Thyroid gland (tissue), 4 donors: ENCODE measurements at regions not wholly inside any gene's neighbourhood (a gene's known extent, or its start where the extent isn't known, plus 50 kb on each side); places are given as distances from the start of the nearest gene placed in this dataset.

ENCODE experiments used
- DNase-seq, 2 donors: peaks; one replicate each; pipeline ENCODE4 v3.0.0-alpha.2; 2019
- H3K27ac ChIP-seq, 3 donors: fragments of 200-600 bp; sonication (generic); 1 replicate in 2 of 3; 2 replicates in 1 of 3; pipeline ENCODE4 v1.5.1; 2016 to 2019; ENCODE audit warnings: mild to moderate bottlenecking in 1 of 3, moderate library complexity in 1 of 3
- H3K27me3 ChIP-seq: fragments of 200-600 bp; sonication (generic); one replicate; pipeline ENCODE4 v1.5.1; 2019
- H3K36me3 ChIP-seq, 2 donors: fragments of 200-600 bp; sonication (generic); one replicate each; pipeline ENCODE4 v1.5.1; 2016 to 2019
- H3K4me1 ChIP-seq, 2 donors: fragments of 200-600 bp; sonication (generic); one replicate each; pipeline ENCODE4 v1.5.1; 2017 to 2019
- H3K4me3 ChIP-seq, 3 donors: fragments of 200-600 bp; sonication (generic); replicated peaks in 1 of 3; 1 replicate in 2 of 3; 2 replicates in 1 of 3; pipeline ENCODE4 v1.5.1; 2016; ENCODE audit warnings: mild to moderate bottlenecking in 1 of 3
- H3K9me3 ChIP-seq: fragments of 200-600 bp; sonication (generic); one replicate; pipeline ENCODE4 v1.5.1; 2017
- POLR2A ChIP-seq, 2 donors: fragments of 450-650 bp; IDR thresholded peaks; one replicate each; pipeline ENCODE4 v1.6.1; 2017; ENCODE audit warnings: antibody characterized with exemption in 2 of 2, mild to moderate bottlenecking in 2 of 2, moderate library complexity in 1 of 2
- WGBS, 2 donors: methylation state at CpG; one replicate each; pipeline ENCODE4 v1.1.5; 2017; 5-methylcytosine and 5-hydroxymethylcytosine counted together
- intact Hi-C: fragments of 100-400 bp; cut with DNase I; formaldehyde crosslinking; loops from one replicate; pipeline ENCODE4 v1.15.1; 2023
- TF ChIP-seq, protein P1 (sequence below), 6 experiments: fragments of 200-600 bp in 3 of 6; fragments of 450-650 bp in 3 of 6; sonication (generic) in 3 of 6; IDR thresholded peaks; one replicate each; pipeline ENCODE4 v1.5.1; 2016 to 2019; ENCODE audit warnings: antibody characterized with exemption in 6 of 6, mild to moderate bottlenecking in 2 of 6, inconsistent platforms in 1 of 6, moderate library complexity in 1 of 6

DNA sequence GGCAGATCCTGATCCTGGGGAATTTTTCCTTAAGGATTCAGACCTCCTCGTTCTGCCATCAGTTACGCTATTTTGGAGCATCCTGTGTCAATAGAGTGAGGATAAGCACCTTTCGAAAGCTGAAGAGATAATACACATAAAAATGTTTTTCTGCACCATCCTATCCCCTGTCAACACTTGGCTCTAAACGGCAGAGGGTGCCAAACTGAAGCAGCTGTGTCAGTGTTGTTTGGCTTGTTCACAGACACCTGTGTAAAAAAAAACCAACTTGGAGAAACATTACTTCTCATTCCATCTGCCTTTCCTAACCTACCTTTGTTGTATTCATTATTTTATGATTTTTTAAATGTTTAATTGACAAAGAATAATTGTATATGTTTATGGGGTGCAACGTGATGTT lies 417.0 kb upstream of the DDI1 start:
- WGBS, 2 donors = 44 to 45% methylated on average over 5 of the region's 5 CpGs
- Histone ChIP-seq H3K27ac (no peak overlapping the region), H3K9me3 (no peaks in the 10 kb centered on the region), H3K36me3 (no peaks in the 10 kb centered on the region), H3K4me3 (no peak overlapping the region), H3K27me3 (no peaks in the 10 kb centered on the region), H3K4me1 (no peaks in the 10 kb centered on the region)
- no peak for TF ChIP-seq POLR2A (IDR thresholded peaks at IDR 0.05)
- no peak for DNase-seq
- intact Hi-C loops = no loop called here

DNA sequence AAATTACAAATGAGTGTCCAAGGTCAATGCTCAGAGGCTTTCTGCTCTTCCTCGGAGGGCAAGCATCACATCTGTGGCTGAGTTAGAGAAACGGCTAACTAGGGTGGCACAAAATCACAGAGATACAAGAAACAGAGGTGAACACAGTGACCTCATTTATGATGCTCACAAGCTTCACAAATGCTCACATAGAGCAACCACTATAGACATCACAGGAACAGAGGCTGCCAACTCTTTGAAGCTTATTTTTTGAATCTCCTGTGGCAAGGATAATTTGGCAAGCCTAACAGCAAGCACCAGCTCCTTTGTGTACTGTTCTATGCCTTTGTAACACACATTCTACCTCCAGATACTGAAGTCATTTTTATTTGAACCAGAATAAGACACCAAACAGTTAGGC lies 416.5 kb upstream of the DDI1 start:
- H3K27me3 ChIP-seq = no peaks in the 10 kb centered on the region
- 63 to 72% methylated on average over 2 of the region's 2 CpGs for WGBS, 2 donors
- no peak for TF ChIP-seq POLR2A (IDR thresholded peaks at IDR 0.05)
- TF ChIP-seq, protein P1, sequence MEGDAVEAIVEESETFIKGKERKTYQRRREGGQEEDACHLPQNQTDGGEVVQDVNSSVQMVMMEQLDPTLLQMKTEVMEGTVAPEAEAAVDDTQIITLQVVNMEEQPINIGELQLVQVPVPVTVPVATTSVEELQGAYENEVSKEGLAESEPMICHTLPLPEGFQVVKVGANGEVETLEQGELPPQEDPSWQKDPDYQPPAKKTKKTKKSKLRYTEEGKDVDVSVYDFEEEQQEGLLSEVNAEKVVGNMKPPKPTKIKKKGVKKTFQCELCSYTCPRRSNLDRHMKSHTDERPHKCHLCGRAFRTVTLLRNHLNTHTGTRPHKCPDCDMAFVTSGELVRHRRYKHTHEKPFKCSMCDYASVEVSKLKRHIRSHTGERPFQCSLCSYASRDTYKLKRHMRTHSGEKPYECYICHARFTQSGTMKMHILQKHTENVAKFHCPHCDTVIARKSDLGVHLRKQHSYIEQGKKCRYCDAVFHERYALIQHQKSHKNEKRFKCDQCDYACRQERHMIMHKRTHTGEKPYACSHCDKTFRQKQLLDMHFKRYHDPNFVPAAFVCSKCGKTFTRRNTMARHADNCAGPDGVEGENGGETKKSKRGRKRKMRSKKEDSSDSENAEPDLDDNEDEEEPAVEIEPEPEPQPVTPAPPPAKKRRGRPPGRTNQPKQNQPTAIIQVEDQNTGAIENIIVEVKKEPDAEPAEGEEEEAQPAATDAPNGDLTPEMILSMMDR (IDR thresholded peaks at IDR 0.05) = no peak
- H3K36me3 ChIP-seq = no peaks in the 10 kb centered on the region
- DNase-seq = no peak
- intact Hi-C loops = no loop called here
- H3K27ac ChIP-seq = no peak overlapping the region
- no peaks in the 10 kb centered on the region for H3K9me3 ChIP-seq
- no peak overlapping the region for H3K4me3 ChIP-seq
- H3K4me1 ChIP-seq = no peaks in the 10 kb centered on the region

DNA sequence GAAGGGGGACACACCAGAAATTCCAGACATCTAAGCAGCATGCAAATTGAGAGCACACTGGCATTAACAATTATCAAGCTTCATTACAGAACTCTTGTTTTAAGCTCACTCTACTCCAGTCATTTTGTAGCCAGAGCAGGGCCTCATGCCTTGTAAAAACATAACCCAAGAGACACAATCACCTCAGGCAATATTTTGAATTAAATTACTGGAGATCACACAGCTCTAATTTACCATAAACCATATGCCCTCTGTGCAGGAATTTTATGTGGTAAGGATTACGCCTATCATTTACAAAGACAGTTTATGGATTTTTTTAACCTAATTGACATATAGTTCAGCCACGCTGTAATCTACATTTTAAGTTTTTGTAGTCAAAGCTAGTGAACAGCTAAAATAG lies 414.1 kb upstream of the DDI1 start:
- Histone ChIP-seq H3K9me3 (no peaks in the 10 kb centered on the region), H3K27me3 (no peaks in the 10 kb centered on the region), H3K4me3 (no peak overlapping the region), H3K4me1 (no peaks in the 10 kb centered on the region), H3K27ac (no peak overlapping the region), H3K36me3 (no peaks in the 10 kb centered on the region)
- TF ChIP-seq, protein P1 (IDR thresholded peaks at IDR 0.05) = no peak
- TF ChIP-seq POLR2A (IDR thresholded peaks at IDR 0.05) = no peak
- 90 to 94% methylated on average over 2 of the region's 2 CpGs for WGBS, 2 donors
- intact Hi-C loops = no loop called here
- no peak for DNase-seq

DNA sequence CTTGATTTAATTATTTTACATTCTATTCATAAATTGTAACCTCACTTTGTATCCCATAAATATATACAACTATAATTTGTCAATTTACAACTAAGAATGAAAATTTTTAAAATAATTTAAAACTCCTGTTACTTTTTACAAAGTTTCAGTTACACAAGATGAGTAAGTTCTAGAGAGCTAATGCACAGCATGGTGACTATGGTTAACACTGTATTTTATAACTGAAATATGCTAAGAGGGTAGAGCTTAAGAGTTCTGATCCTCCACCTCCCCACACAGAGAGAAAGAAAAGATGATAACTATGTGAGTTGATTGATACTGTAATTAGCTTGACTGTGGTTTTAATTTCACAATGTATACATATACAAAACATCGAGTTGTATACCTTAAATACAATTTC lies 412.5 kb upstream of the DDI1 start:
- no peak overlapping the region for H3K27ac ChIP-seq
- no peak for DNase-seq
- H3K27me3 ChIP-seq = no peaks in the 10 kb centered on the region
- H3K36me3 ChIP-seq = no peaks in the 10 kb centered on the region
- intact Hi-C loops = no loop called here
- H3K9me3 ChIP-seq = no peaks in the 10 kb centered on the region
- H3K4me1 ChIP-seq = no peaks in the 10 kb centered on the region
- no peak for TF ChIP-seq POLR2A (IDR thresholded peaks at IDR 0.05)
- TF ChIP-seq, protein P1 (IDR thresholded peaks at IDR 0.05) = no peak
- WGBS, 2 donors = 82 to 87% methylated on average over 1 of the region's 1 CpG
- H3K4me3 ChIP-seq = no peak overlapping the region

DNA sequence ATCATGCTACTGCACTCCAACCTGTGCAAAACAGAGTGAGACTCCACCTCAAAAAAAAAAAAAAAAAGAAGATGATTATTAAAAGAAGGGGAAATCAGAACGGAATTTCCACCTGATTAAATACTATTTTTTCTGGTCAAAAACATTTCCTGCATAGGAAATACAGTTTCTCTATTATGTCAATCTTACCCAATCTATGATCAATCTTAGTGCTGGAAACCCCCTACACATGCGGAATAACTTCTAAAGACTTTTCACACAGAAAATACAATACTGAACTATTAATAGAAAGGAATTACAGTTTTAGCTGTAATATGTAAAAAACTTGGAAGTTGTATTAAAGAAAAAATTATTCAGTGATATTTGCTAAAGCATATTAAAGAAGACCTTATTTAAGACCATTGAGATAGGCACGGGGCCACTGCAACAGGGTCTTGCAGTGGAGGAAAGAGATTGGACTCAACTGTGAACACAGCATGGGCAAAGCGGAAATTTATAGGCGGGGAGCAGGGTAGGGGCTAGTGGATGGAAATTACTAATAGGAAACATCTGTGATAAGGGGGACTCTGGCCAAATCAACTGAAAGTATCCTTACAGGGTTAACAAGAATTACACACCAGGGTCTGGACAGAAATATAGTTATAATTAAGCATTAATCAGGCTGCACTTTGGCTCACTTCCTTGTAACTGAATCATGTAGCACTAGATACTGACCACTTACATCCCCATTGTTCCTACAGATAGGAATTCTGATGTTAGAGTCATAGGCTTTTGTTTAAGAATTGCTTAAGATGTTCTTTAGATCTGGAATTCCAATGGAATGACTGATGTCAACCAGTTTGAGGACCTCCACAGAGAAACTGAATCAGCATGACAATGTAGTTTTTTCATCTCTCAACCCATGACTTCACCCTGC lies 411.5 kb upstream of the DDI1 start:
- H3K36me3 ChIP-seq = no peaks in the 10 kb centered on the region
- intact Hi-C loops = no loop called here
- no peak overlapping the region for H3K27ac ChIP-seq
- no peaks in the 10 kb centered on the region for H3K27me3 ChIP-seq
- H3K4me3 ChIP-seq = no peak overlapping the region
- H3K9me3 ChIP-seq = no peaks in the 10 kb centered on the region
- no peaks in the 10 kb centered on the region for H3K4me1 ChIP-seq
- DNase-seq = no peak
- WGBS, 2 donors = 74 to 76% methylated on average over 5 of the region's 5 CpGs
- no peak for TF ChIP-seq POLR2A (IDR thresholded peaks at IDR 0.05)
- TF ChIP-seq, protein P1 (IDR thresholded peaks at IDR 0.05) = no peak
